Parathyroid adenoma (tissue), 2 donors: ENCODE measurements at regions not wholly inside any gene's neighbourhood (a gene's known extent, or its start where the extent isn't known, plus 50 kb on each side); places are given as distances from the start of the nearest gene placed in this dataset.

Experiments
- H2AFZ ChIP-seq: fragments of 300-600 bp; sonication (generic); one replicate; pipeline ENCODE4 v1.7.0; 2017; ENCODE audit warnings: antibody characterized with exemption, mild to moderate bottlenecking
- H3K27ac ChIP-seq: fragments of 300-600 bp; sonication (generic); one replicate; pipeline ENCODE4 v1.7.0; 2017
- H3K27me3 ChIP-seq: fragments of 300-600 bp; sonication (generic); one replicate; pipeline ENCODE4 v1.7.0; 2017; ENCODE audit warnings: low read length; ENCODE audit not compliant: control insufficient read depth, insufficient read depth
- H3K36me3 ChIP-seq: fragments of 300-600 bp; sonication (generic); one replicate; pipeline ENCODE4 v1.7.0; 2017; ENCODE audit warnings: low read length; ENCODE audit not compliant: control insufficient read depth, insufficient read depth
- H3K4me1 ChIP-seq: fragments of 300-600 bp; sonication (generic); one replicate; pipeline ENCODE4 v1.7.0; 2017; ENCODE audit warnings: control low read depth
- H3K4me2 ChIP-seq: fragments of 300-600 bp; sonication (generic); one replicate; pipeline ENCODE4 v1.7.0; 2017; ENCODE audit warnings: low read length
- H3K4me3 ChIP-seq: fragments of 300-600 bp; sonication (generic); one replicate; pipeline ENCODE4 v1.7.0; 2017; ENCODE audit warnings: low read depth, low read length
- H3K79me2 ChIP-seq: fragments of 300-600 bp; sonication (generic); one replicate; pipeline ENCODE4 v1.7.0; 2017; ENCODE audit warnings: control low read depth
- H3K9ac ChIP-seq: fragments of 300-600 bp; sonication (generic); one replicate; pipeline ENCODE4 v1.7.0; 2017; ENCODE audit warnings: mild to moderate bottlenecking
- H3K9me3 ChIP-seq: fragments of 300-600 bp; sonication (generic); one replicate; pipeline ENCODE4 v1.7.0; 2017; ENCODE audit warnings: low read length; ENCODE audit not compliant: control insufficient read depth
- CTCF ChIP-seq: fragments of 300-600 bp; sonication (generic); IDR thresholded peaks from one replicate; pipeline ENCODE4 v1.7.0; 2017; ENCODE audit warnings: antibody characterized with exemption, mild to moderate bottlenecking
- donor health status: primary hyperparathyroidism.

- Histone ChIP-seq H2AFZ (no peak overlapping the region), H3K9me3 (no peaks in the 10 kb centered on the region), H3K27me3 (no peaks in the 10 kb centered on the region), H3K9ac (no peak overlapping the region), H3K36me3 (no peaks in the 10 kb centered on the region), H3K4me3 (no peak overlapping the region), H3K4me2 (no peak overlapping the region), H3K27ac (no peak overlapping the region), H3K79me2 (no peaks in the 10 kb centered on the region), H3K4me1 (no peaks in the 10 kb centered on the region)
- TF ChIP-seq CTCF: no peak
Observed at GRCh38 chr5:105197531-105197930, 1634.9 kb upstream of the NUDT12 start.

GRCh38 chr5:105195765-105196164, 1633.2 kb upstream of the NUDT12 start:
- H3K27me3 ChIP-seq: no peaks in the 10 kb centered on the region
- H3K9ac ChIP-seq: no peak overlapping the region
- no peak overlapping the region for H3K27ac ChIP-seq
- no peak overlapping the region for H3K4me2 ChIP-seq
- H3K36me3 ChIP-seq: no peaks in the 10 kb centered on the region
- no peak for TF ChIP-seq CTCF
- no peak overlapping the region for H2AFZ ChIP-seq
- H3K9me3 ChIP-seq: no peaks in the 10 kb centered on the region
- no peak overlapping the region for H3K4me3 ChIP-seq
- no peaks in the 10 kb centered on the region for H3K4me1 ChIP-seq
- H3K79me2 ChIP-seq: no peaks in the 10 kb centered on the region

GRCh38 chr5:105172918-105173317, 1610.3 kb upstream of the NUDT12 start:
- H3K27me3 ChIP-seq: no peaks in the 10 kb centered on the region
- H3K4me3 ChIP-seq: no peak overlapping the region
- no peaks in the 10 kb centered on the region for H3K36me3 ChIP-seq
- no peaks in the 10 kb centered on the region for H3K9me3 ChIP-seq
- H3K4me1 ChIP-seq: no peaks in the 10 kb centered on the region
- TF ChIP-seq CTCF: no peak
- H3K9ac ChIP-seq: no peak overlapping the region
- no peak overlapping the region for H3K27ac ChIP-seq
- no peaks in the 10 kb centered on the region for H3K79me2 ChIP-seq
- H3K4me2 ChIP-seq: no peak overlapping the region
- no peak overlapping the region for H2AFZ ChIP-seq

GRCh38 chr5:105168806-105169205, 1606.2 kb upstream of the NUDT12 start:
- no peak for TF ChIP-seq CTCF
- no peak overlapping the region for H3K4me2 ChIP-seq
- H3K4me1 ChIP-seq: no peaks in the 10 kb centered on the region
- H3K79me2 ChIP-seq: no peaks in the 10 kb centered on the region
- H3K27me3 ChIP-seq: no peaks in the 10 kb centered on the region
- no peak overlapping the region for H3K27ac ChIP-seq
- H2AFZ ChIP-seq: no peak overlapping the region
- H3K9me3 ChIP-seq: no peaks in the 10 kb centered on the region
- H3K4me3 ChIP-seq: no peak overlapping the region
- no peaks in the 10 kb centered on the region for H3K36me3 ChIP-seq
- no peak overlapping the region for H3K9ac ChIP-seq

- H3K4me3 ChIP-seq: no peak overlapping the region
- no peak for TF ChIP-seq CTCF
- H3K79me2 ChIP-seq: no peaks in the 10 kb centered on the region
- H3K27ac ChIP-seq: no peak overlapping the region
- no peak overlapping the region for H3K9ac ChIP-seq
- H3K4me2 ChIP-seq: no peak overlapping the region
- no peaks in the 10 kb centered on the region for H3K9me3 ChIP-seq
- H2AFZ ChIP-seq: no peak overlapping the region
- H3K4me1 ChIP-seq: no peaks in the 10 kb centered on the region
- H3K36me3 ChIP-seq: no peaks in the 10 kb centered on the region
- H3K27me3 ChIP-seq: no peaks in the 10 kb centered on the region
Observed at GRCh38 chr5:105167092-105167491, 1604.5 kb upstream of the NUDT12 start.
